ENCODE measurements at regions not wholly inside any gene's neighbourhood (a gene's known extent, or its start where the extent isn't known, plus 50 kb on each side); places are given as distances from the start of the nearest gene placed in this dataset.

- Histone ChIP-seq H3K27ac (ENCODE audit: poor library complexity, severe bottlenecking) (no peak overlapping the region), H3K36me3 (ENCODE audit: low read depth) (no peaks in the 10 kb centered on the region), H3K9me3 (ENCODE audit: severe bottlenecking) (no peaks in the 10 kb centered on the region), H3K4me3 (ENCODE audit: severe bottlenecking) (no peak overlapping the region), H3K4me1 (ENCODE audit: insufficient read depth, poor library complexity, severe bottlenecking) (no peaks in the 10 kb centered on the region), H3K27me3 (ENCODE audit: insufficient read depth, poor library complexity, severe bottlenecking) (no peaks in the 10 kb centered on the region)
- TF ChIP-seq, protein P1, sequence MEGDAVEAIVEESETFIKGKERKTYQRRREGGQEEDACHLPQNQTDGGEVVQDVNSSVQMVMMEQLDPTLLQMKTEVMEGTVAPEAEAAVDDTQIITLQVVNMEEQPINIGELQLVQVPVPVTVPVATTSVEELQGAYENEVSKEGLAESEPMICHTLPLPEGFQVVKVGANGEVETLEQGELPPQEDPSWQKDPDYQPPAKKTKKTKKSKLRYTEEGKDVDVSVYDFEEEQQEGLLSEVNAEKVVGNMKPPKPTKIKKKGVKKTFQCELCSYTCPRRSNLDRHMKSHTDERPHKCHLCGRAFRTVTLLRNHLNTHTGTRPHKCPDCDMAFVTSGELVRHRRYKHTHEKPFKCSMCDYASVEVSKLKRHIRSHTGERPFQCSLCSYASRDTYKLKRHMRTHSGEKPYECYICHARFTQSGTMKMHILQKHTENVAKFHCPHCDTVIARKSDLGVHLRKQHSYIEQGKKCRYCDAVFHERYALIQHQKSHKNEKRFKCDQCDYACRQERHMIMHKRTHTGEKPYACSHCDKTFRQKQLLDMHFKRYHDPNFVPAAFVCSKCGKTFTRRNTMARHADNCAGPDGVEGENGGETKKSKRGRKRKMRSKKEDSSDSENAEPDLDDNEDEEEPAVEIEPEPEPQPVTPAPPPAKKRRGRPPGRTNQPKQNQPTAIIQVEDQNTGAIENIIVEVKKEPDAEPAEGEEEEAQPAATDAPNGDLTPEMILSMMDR (IDR thresholded peaks at IDR 0.05; ENCODE audit: poor library complexity, severe bottlenecking): no peak
- DNase-seq (ENCODE audit: low spot score) (no peak), ATAC-seq (ENCODE audit: low read depth) (no peak)
Measured at GRCh38 chr7:112594397-112594796, 113.6 kb downstream of the LSMEM1 start.

DNA sequence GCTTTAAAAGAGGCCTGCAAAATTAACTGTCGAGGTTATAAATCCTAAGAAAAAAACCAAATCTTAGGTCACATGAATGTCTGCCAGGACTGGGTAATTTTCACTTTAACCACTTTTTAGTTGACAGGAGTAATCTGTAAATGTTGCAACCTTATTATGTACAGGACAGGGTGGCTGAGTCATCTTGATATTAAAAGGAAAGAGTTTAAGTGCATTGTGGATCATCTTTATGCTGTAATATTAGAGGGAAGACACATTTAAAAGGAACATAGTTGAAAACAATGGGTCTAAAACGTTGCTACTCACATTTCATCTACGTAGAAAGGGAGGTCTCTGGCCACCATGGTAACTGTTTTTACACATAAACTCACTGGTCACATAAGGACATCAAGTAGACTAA lies 115.5 kb downstream of the LSMEM1 start:
- Histone ChIP-seq H3K4me3 (ENCODE audit: severe bottlenecking) (no peak overlapping the region), H3K4me1 (ENCODE audit: insufficient read depth, poor library complexity, severe bottlenecking) (no peaks in the 10 kb centered on the region), H3K9me3 (ENCODE audit: severe bottlenecking) (no peaks in the 10 kb centered on the region), H3K27me3 (ENCODE audit: insufficient read depth, poor library complexity, severe bottlenecking) (no peaks in the 10 kb centered on the region), H3K36me3 (ENCODE audit: low read depth) (no peaks in the 10 kb centered on the region), H3K27ac (ENCODE audit: poor library complexity, severe bottlenecking) (no peak overlapping the region)
- ATAC-seq (ENCODE audit: low read depth): peak; percentile 68; the same call in 2 of the 3 replicates
- TF ChIP-seq, protein P1 (IDR thresholded peaks at IDR 0.05; ENCODE audit: poor library complexity, severe bottlenecking): no peak
- no peak for DNase-seq (ENCODE audit: low spot score)

DNA sequence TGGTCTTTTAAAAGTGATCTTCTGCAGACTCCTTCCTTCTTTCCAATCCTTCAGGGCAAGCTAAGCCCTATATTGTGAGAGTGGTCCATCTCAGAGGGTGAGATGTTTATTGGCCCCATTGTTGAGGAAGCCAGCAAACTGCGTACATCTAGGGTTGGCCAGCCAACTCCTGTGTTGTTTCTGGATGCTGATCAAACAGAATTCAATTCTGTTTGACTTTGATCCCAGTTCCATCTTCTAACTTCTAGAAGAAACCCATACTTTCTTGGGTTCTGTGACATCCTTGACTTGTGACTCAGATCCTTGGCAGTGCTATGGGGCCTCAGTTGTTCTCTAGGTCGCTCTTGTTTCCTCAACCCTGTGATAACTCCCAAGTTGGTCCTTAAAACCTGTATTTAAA lies 116.2 kb downstream of the LSMEM1 start:
- Histone ChIP-seq H3K4me1 (ENCODE audit: insufficient read depth, poor library complexity, severe bottlenecking) (no peaks in the 10 kb centered on the region), H3K36me3 (ENCODE audit: low read depth) (no peaks in the 10 kb centered on the region), H3K9me3 (ENCODE audit: severe bottlenecking) (no peaks in the 10 kb centered on the region), H3K27me3 (ENCODE audit: insufficient read depth, poor library complexity, severe bottlenecking) (no peaks in the 10 kb centered on the region), H3K27ac (ENCODE audit: poor library complexity, severe bottlenecking) (no peak overlapping the region), H3K4me3 (ENCODE audit: severe bottlenecking) (no peak overlapping the region)
- TF ChIP-seq, protein P1 (IDR thresholded peaks at IDR 0.05; ENCODE audit: poor library complexity, severe bottlenecking): no peak
- ATAC-seq (ENCODE audit: low read depth) (no peak), DNase-seq (ENCODE audit: low spot score) (no peak)

GRCh38 chr7:112603673-112604072 lies 122.9 kb downstream of the LSMEM1 start:
- Histone ChIP-seq H3K27ac (ENCODE audit: poor library complexity, severe bottlenecking) (no peak overlapping the region), H3K27me3 (ENCODE audit: insufficient read depth, poor library complexity, severe bottlenecking) (no peaks in the 10 kb centered on the region), H3K4me3 (ENCODE audit: severe bottlenecking) (no peak overlapping the region), H3K4me1 (ENCODE audit: insufficient read depth, poor library complexity, severe bottlenecking) (no peaks in the 10 kb centered on the region), H3K36me3 (ENCODE audit: low read depth) (no peaks in the 10 kb centered on the region), H3K9me3 (ENCODE audit: severe bottlenecking) (no peaks in the 10 kb centered on the region)
- DNase-seq (ENCODE audit: low spot score) (no peak), ATAC-seq (ENCODE audit: low read depth) (no peak)
- TF ChIP-seq, protein P1 (IDR thresholded peaks at IDR 0.05; ENCODE audit: poor library complexity, severe bottlenecking): no peak

- H3K4me1 ChIP-seq (ENCODE audit: insufficient read depth, poor library complexity, severe bottlenecking): no peaks in the 10 kb centered on the region
- DNase-seq (ENCODE audit: low spot score): no peak
- no peak for ATAC-seq (ENCODE audit: low read depth)
- H3K27ac ChIP-seq (ENCODE audit: poor library complexity, severe bottlenecking): no peak overlapping the region
- no peaks in the 10 kb centered on the region for H3K9me3 ChIP-seq (ENCODE audit: severe bottlenecking)
- H3K4me3 ChIP-seq (ENCODE audit: severe bottlenecking): no peak overlapping the region
- no peaks in the 10 kb centered on the region for H3K27me3 ChIP-seq (ENCODE audit: insufficient read depth, poor library complexity, severe bottlenecking)
- no peaks in the 10 kb centered on the region for H3K36me3 ChIP-seq (ENCODE audit: low read depth)
- TF ChIP-seq, protein P1 (IDR thresholded peaks at IDR 0.05; ENCODE audit: poor library complexity, severe bottlenecking): no peak
Measured at GRCh38 chr7:112610636-112611035, 129.8 kb downstream of the LSMEM1 start.
